ENCODE measurements at regions not wholly inside any gene's neighbourhood (a gene's known extent, or its start where the extent isn't known, plus 50 kb on each side); places are given as distances from the start of the nearest gene placed in this dataset.

GRCh38 chr2:16561251-16561650 is 104.4 kb downstream of the CYRIA start:
- no peak for DNase-seq
- Histone ChIP-seq H4K8ac (replicated peaks; ENCODE audit: insufficient read length, low read depth, low read length) (no peak overlapping the region), H2AK5ac (ENCODE audit: insufficient read length, low read length) (no peak overlapping the region), H4K91ac (ENCODE audit: insufficient read length, low read depth, low read length) (no peak overlapping the region), H3K27me3 (ENCODE audit: insufficient read depth, low read length) (no peaks in the 10 kb centered on the region), H3K4ac (ENCODE audit: low read depth, low read length) (no peak overlapping the region), H3K14ac (ENCODE audit: insufficient read depth, low read length) (no peak overlapping the region), H2BK5ac (ENCODE audit: insufficient read length, low read length) (no peak overlapping the region), H2BK20ac (ENCODE audit: low read depth, low read length, poor library complexity, severe bottlenecking) (no peak overlapping the region), H3T11ph (ENCODE audit: low read length) (no peak overlapping the region), H4K20me1 (ENCODE audit: control insufficient read depth, insufficient read depth, insufficient read length) (no peaks in the 10 kb centered on the region), H3K79me2 (ENCODE audit: insufficient read depth, low read length) (no peaks in the 10 kb centered on the region), H3K18ac (ENCODE audit: insufficient read length, low read depth, low read length) (no peak overlapping the region), H2BK15ac (ENCODE audit: low read depth, low read length) (no peak overlapping the region), H3K9ac (ENCODE audit: extremely low read depth, insufficient read length, low read length) (no peak overlapping the region), H4K5ac (ENCODE audit: insufficient read length, low read depth, low read length) (no peak overlapping the region), H3K23me2 (ENCODE audit: insufficient read length, low read depth, low read length, poor library complexity, severe bottlenecking) (no peaks in the 10 kb centered on the region), H3K23ac (ENCODE audit: insufficient read length, low read depth, low read length) (no peak overlapping the region), H3K27ac (ENCODE audit: insufficient read length, low read depth, low read length) (no peak overlapping the region), H2BK12ac (ENCODE audit: insufficient read length, low read depth, low read length) (no peak overlapping the region), H2AFZ (ENCODE audit: low read length) (no peak overlapping the region), H3K4me2 (ENCODE audit: insufficient read depth, insufficient read length, low read length) (no peak overlapping the region), H3K79me1 (ENCODE audit: insufficient read depth, low read depth, low read length, poor library complexity, severe bottlenecking) (no peaks in the 10 kb centered on the region), H3K9me3 (ENCODE audit: control insufficient read depth, low read depth, low read length) (no peaks in the 10 kb centered on the region), H2BK120ac (ENCODE audit: low read depth, low read length, poor library complexity, severe bottlenecking) (no peak overlapping the region), H3K4me1 (ENCODE audit: insufficient read depth, low read length) (no peaks in the 10 kb centered on the region; the same call in 1 of the 2 replicates), H3K56ac (ENCODE audit: insufficient read length, low read depth, low read length) (no peak overlapping the region)
- no peak for TF ChIP-seq CTCF (conservative IDR thresholded peaks at IDR 0.05)
- H3K27me3 Mint-ChIP-seq (ENCODE audit: low read depth), result no peaks in the 10 kb centered on the region
- no CpG with 5 or more reads among the region's 6 CpGs for WGBS (ENCODE audit: extremely low coverage, insufficient read length, low lambda C conversion rate)
- no peaks in the 10 kb centered on the region for H3K9me3 Mint-ChIP-seq
- no peaks in the 10 kb centered on the region for H3K36me3 Mint-ChIP-seq (ENCODE audit: insufficient read depth in 1 of 3, low read depth in 3 of 3)
- peaks cover 0 to 3% of the 10 kb centered on the region in 2 experiments; a peak in 1 of 4 replicates for H3K4me1 Mint-ChIP-seq
- no peak overlapping the region for H3K27ac Mint-ChIP-seq
- no peak overlapping the region for H3K4me3 Mint-ChIP-seq

Data from H9 (cell line).